B cell (primary cell): ENCODE measurements at regions not wholly inside any gene's neighbourhood (a gene's known extent, or its start where the extent isn't known, plus 50 kb on each side); places are given as distances from the start of the nearest gene placed in this dataset.
"Not testable (repeated sequence)": the region's sequence is repeated elsewhere in the genome, so short reads cannot be mapped to it uniquely, and the experiment has no call there.

Experiments used
- ATAC-seq: fragments of 200-7000 bp; cut with Tn5 transposase; one replicate; pipeline ENCODE4 v1.10.0; 2021; ENCODE audit warnings: low read depth, mild to moderate bottlenecking, moderate number of reproducible peaks, moderate library complexity
- CTCF ChIA-PET: fragments of 350-600 bp; sonication (Branson Sonifier 250); formaldehyde crosslinking; loops from one replicate; lab custom pipeline; 2021; ENCODE audit warnings: antibody characterized with exemption, inconsistent platforms; lab: Charles Lee
- POLR2A ChIA-PET: fragments of 350-600 bp; sonication (Branson Sonifier 250); formaldehyde crosslinking; loops from one replicate; lab custom pipeline; 2021; ENCODE audit warnings: antibody characterized with exemption; lab: Charles Lee
- DNase-seq: peaks from one replicate; pipeline ENCODE4 v3.0.0; 2013
- H2AFZ ChIP-seq: 2 replicates; pipeline ENCODE4 v1.6.1; 2012; ENCODE audit warnings: mild to moderate bottlenecking, low read depth, low read length; ENCODE audit not compliant: insufficient read depth, poor library complexity, severe bottlenecking
- H3K27ac ChIP-seq, 2 donors: 1 replicate in 1 of 2; 2 replicates in 1 of 2; pipeline ENCODE4 v1.5.1; 2012 to 2013; ENCODE audit warnings: low read length in 2 of 2, mild to moderate bottlenecking in 2 of 2, moderate library complexity in 1 of 2
- H3K27me3 ChIP-seq, 4 experiments: fragments of 200-600 bp in 1 of 4; sonication (generic) in 1 of 4; replicated peaks in 1 of 4; 1 replicate in 2 of 4; 2 replicates in 2 of 4; pipeline versions ENCODE4 v1.6.1 to v1.7.0; 2013 to 2016; ENCODE audit warnings: low read length in 3 of 4, mild to moderate bottlenecking in 2 of 4, mixed read lengths in 1 of 4, moderate library complexity in 1 of 4; ENCODE audit not compliant: insufficient read depth in 4 of 4, control insufficient read depth in 3 of 4; ENCODE audit errors: control extremely low read depth in 1 of 4
- H3K36me3 ChIP-seq, 2 experiments: replicated peaks in 1 of 2; 1 replicate in 1 of 2; 2 replicates in 1 of 2; pipeline versions ENCODE4 v1.6.1 to v1.7.1; 2013; ENCODE audit warnings: low read length in 1 of 2; ENCODE audit not compliant: insufficient read depth in 2 of 2, control insufficient read depth in 1 of 2; ENCODE audit errors: control extremely low read depth in 1 of 2, extremely low read depth in 1 of 2
- H3K4me1 ChIP-seq, 2 donors: fragments of 200-600 bp in 1 of 2; sonication (generic) in 1 of 2; 1 replicate in 1 of 2; 2 replicates in 1 of 2; pipeline versions ENCODE4 v1.5.1 to v1.6.1; 2013 to 2017; ENCODE audit warnings: low read length in 2 of 2; ENCODE audit not compliant: control insufficient read depth in 2 of 2, insufficient read depth in 2 of 2
- H3K4me2 ChIP-seq: replicated peaks from 2 replicates; pipeline ENCODE3; 2012; ENCODE audit warnings: mild to moderate bottlenecking, low read depth, low read length; ENCODE audit not compliant: poor library complexity, severe bottlenecking
- H3K4me3 ChIP-seq, 5 experiments: fragments of 200-600 bp in 1 of 5; sonication (generic) in 1 of 5; 1 replicate in 3 of 5; 2 replicates in 2 of 5; pipeline versions ENCODE4 v1.5.1 to v1.7.0; 2011 to 2016; ENCODE audit warnings: low read length in 4 of 5, mild to moderate bottlenecking in 4 of 5, low read depth in 2 of 5, control low read depth in 1 of 5, moderate library complexity in 1 of 5; ENCODE audit not compliant: insufficient read depth in 1 of 5; ENCODE audit errors: control extremely low read depth in 1 of 5, extremely low read depth in 1 of 5
- H3K79me2 ChIP-seq: fragments of 200-600 bp; sonication (generic); one replicate; pipeline ENCODE4 v1.6.0; 2016; ENCODE audit warnings: low read length; ENCODE audit not compliant: control insufficient read depth, insufficient read depth
- H3K9ac ChIP-seq: fragments of 200-600 bp; sonication (generic); 2 replicates; pipeline ENCODE4 v1.6.1; 2017; ENCODE audit warnings: mild to moderate bottlenecking, low read length, moderate library complexity
- H3K9me3 ChIP-seq, 3 donors: one replicate each; pipeline versions ENCODE4 v1.6.1 to v1.7.1; 2013; ENCODE audit warnings: low read length in 2 of 3; ENCODE audit not compliant: control insufficient read depth in 2 of 3, insufficient read depth in 1 of 3; ENCODE audit errors: control extremely low read depth in 1 of 3
- H4K20me1 ChIP-seq: 2 replicates; pipeline ENCODE4 v1.6.0; 2012; ENCODE audit warnings: mild to moderate bottlenecking, low read length; ENCODE audit not compliant: insufficient read depth, control insufficient read depth, poor library complexity, severe bottlenecking
- H3K27ac Mint-ChIP-seq: one replicate; pipeline ENCODE4 v1.8.0; 2021; ENCODE audit warnings: mixed read lengths
- H3K27me3 Mint-ChIP-seq: one replicate; pipeline ENCODE4 v1.8.0; 2021; ENCODE audit warnings: mixed read lengths
- H3K4me1 Mint-ChIP-seq: one replicate; pipeline ENCODE4 v1.8.0; 2021; ENCODE audit warnings: mixed read lengths
- H3K4me3 Mint-ChIP-seq: one replicate; pipeline ENCODE4 v1.8.0; 2021; ENCODE audit warnings: mixed read lengths
- H3K9me3 Mint-ChIP-seq: one replicate; pipeline ENCODE4 v1.8.0; 2022; ENCODE audit warnings: mixed read lengths; ENCODE audit not compliant: insufficient read depth
- WGBS: methylation state at CpG from one replicate; pipeline ENCODE4 v1.1.5; 2013; ENCODE audit warnings: missing lambda C conversion rate; ENCODE audit not compliant: insufficient coverage; 5-methylcytosine and 5-hydroxymethylcytosine counted together
- intact Hi-C: fragments of 100-400 bp; cut with micrococcal nuclease; formaldehyde crosslinking; loops from one replicate; pipeline ENCODE4 v1.10.0; 2022

DNA sequence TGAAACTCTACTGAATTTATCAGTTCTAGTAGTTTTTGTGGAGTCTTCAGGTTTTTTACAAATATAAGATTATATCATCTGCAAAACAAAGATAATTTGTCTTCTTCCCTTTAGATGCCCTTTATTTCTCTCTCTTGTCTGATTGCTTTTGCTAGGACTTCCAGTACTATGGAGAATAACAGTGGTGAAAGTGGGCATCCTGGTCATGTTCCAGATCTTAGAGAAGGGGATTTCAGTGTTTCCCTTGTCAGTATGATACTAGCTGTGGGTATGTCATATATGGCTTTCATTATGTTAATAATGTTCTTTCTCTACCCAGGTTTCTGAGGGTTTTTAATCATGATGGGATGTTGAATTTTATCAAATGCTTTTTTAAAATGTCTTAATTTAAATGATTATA is 158.1 kb upstream of the TPTE start:
- H3K36me3 ChIP-seq, CTCF ChIA-PET, H3K4me1 ChIP-seq, H3K4me3 ChIP-seq, H3K4me3 Mint-ChIP-seq, ATAC-seq, H3K27ac Mint-ChIP-seq, H3K79me2 ChIP-seq, H3K27ac ChIP-seq, DNase-seq, H3K27me3 Mint-ChIP-seq, H3K9ac ChIP-seq, intact Hi-C loops, H3K27me3 ChIP-seq, H2AFZ ChIP-seq, H4K20me1 ChIP-seq, H3K4me2 ChIP-seq, POLR2A ChIA-PET, H3K4me1 Mint-ChIP-seq: not testable (repeated sequence)
- peaks cover 13% of the 10 kb centered on the region for H3K9me3 Mint-ChIP-seq
- H3K9me3 ChIP-seq: peaks cover 8 to 13% (median 12%) of the 10 kb centered on the region in 3 donors

GRCh38 chr21:10366210-10366609 is 155.2 kb upstream of the TPTE start:
- H2AFZ ChIP-seq, H3K4me3 ChIP-seq, H3K27ac ChIP-seq, H3K36me3 ChIP-seq, DNase-seq, H3K27me3 Mint-ChIP-seq, H3K4me1 ChIP-seq, intact Hi-C loops, H3K4me3 Mint-ChIP-seq, POLR2A ChIA-PET, H3K79me2 ChIP-seq, ATAC-seq, H3K27ac Mint-ChIP-seq, H3K4me2 ChIP-seq, H3K4me1 Mint-ChIP-seq, H4K20me1 ChIP-seq, H3K27me3 ChIP-seq, CTCF ChIA-PET, H3K9ac ChIP-seq: not testable (repeated sequence)
- WGBS: 54% methylated on average over 4 of the region's 11 CpGs
- H3K9me3 ChIP-seq: peaks cover 0 to 16% (median 6%) of the 10 kb centered on the region in 3 donors
- peaks cover 11% of the 10 kb centered on the region for H3K9me3 Mint-ChIP-seq

DNA sequence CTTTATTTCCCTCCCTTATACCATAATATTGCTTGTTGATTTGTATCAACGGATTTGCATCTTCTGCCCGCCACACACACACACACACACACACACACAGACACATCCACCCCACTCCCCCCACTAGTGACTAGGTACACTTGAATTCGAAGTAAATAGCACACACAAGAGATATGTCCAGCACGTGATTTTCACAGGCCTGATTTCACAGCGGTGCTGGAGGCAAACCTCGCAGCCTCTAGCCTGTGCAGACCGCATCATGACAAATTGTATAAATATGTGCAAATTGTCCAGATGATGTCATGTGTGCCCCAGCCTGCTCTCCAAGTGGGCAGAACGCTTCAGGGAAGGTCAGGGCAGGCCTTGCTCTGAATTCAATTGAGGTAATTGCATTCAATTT is 153.8 kb upstream of the TPTE start:
- H3K79me2 ChIP-seq, ATAC-seq, H3K4me3 Mint-ChIP-seq, H3K27me3 ChIP-seq, H3K4me1 Mint-ChIP-seq, intact Hi-C loops, H2AFZ ChIP-seq, H3K36me3 ChIP-seq, H4K20me1 ChIP-seq, H3K9ac ChIP-seq, H3K9me3 Mint-ChIP-seq, H3K27ac ChIP-seq, H3K4me3 ChIP-seq, H3K4me2 ChIP-seq, H3K27me3 Mint-ChIP-seq, CTCF ChIA-PET, H3K4me1 ChIP-seq, POLR2A ChIA-PET, DNase-seq, H3K27ac Mint-ChIP-seq: not testable (repeated sequence)
- peaks cover 0 to 22% (median 0%) of the 10 kb centered on the region in 3 donors for H3K9me3 ChIP-seq
- WGBS: 70% methylated on average over 3 of the region's 8 CpGs

DNA sequence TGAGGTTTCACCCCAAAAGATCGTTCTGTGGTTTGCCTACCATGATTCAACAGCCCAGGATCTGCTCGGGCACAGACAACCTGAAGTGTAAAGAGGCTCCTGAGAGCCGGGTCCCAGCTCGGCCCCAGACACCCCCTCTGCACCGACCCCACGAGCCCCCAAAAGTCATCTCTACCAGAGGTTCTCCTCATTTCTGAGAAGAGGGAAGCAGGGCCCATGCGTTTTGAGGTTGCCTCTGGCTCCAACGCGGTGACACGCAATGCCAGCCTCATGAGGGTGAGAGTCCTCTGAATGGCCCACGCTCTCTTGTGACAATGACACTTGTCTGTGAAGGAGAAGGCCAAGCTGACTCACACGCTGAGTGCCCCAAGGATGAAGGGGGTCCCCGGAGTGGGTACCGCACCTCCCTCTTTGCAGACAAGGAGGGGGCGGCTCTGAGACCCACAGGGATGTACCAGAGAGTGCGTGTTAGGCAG is 153.0 kb upstream of the TPTE start:
- not testable (repeated sequence) for ATAC-seq

More for the DNA sequence above, 153.0 kb upstream of the TPTE start:
- H3K27me3 ChIP-seq, H3K27ac Mint-ChIP-seq, intact Hi-C loops, H3K9ac ChIP-seq, CTCF ChIA-PET, H3K4me1 Mint-ChIP-seq, H3K27me3 Mint-ChIP-seq, H3K4me3 ChIP-seq, H3K36me3 ChIP-seq, H4K20me1 ChIP-seq, H3K79me2 ChIP-seq, H3K4me2 ChIP-seq, POLR2A ChIA-PET, H3K4me1 ChIP-seq, H3K9me3 Mint-ChIP-seq, H3K27ac ChIP-seq, DNase-seq, H2AFZ ChIP-seq, H3K4me3 Mint-ChIP-seq: not testable (repeated sequence)
- peaks cover 0 to 23% (median 0%) of the 10 kb centered on the region in 3 donors for H3K9me3 ChIP-seq
- WGBS: 76% methylated on average over 14 of the region's 16 CpGs
